ENCODE measurements at regions not wholly inside any gene's neighbourhood (a gene's known extent, or its start where the extent isn't known, plus 50 kb on each side); places are given as distances from the start of the nearest gene placed in this dataset.

DNA sequence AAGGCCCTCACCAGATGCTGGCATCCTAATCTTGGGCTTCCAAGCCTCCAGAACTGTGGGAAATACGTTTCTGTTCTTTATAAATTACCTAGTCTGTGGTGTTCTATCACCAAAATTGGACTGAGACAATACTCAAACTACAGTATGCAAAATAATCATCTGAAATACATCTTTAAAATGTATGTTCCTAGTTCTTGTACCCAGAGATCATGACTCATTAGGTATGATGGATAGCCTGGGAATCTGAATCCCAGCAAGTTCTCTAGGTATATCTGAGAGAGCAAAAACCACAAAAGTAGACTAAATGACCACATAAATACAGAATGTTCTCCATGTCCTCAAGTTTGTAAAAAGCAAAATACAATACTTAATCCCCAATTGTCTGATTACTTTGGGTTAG, 166.3 kb downstream of the YIPF5 start:
- ATAC-seq, result no peak
- H3K36me3 Mint-ChIP-seq, result no peaks in the 10 kb centered on the region
- WGBS (ENCODE audit: insufficient coverage), result no CpG with 5 or more reads among the region's 1 CpG
- no peak overlapping the region for H3K27ac ChIP-seq (ENCODE audit: low read length)
- H3K9me3 ChIP-seq (ENCODE audit: control insufficient read depth, insufficient read depth, low read length), result no peaks in the 10 kb centered on the region
- no peaks in the 10 kb centered on the region for H3K4me1 ChIP-seq (ENCODE audit: control insufficient read depth, insufficient read depth, low read length)
- no peak overlapping the region for H3K27ac Mint-ChIP-seq
- H3K36me3 ChIP-seq (ENCODE audit: control insufficient read depth, insufficient read depth, low read length), result no peaks in the 10 kb centered on the region
- no peaks in the 10 kb centered on the region for H3K4me1 Mint-ChIP-seq
- peaks cover 9 to 29% of the 10 kb centered on the region in 2 donors for H3K27me3 Mint-ChIP-seq (ENCODE audit: low read depth in 2 of 2)
- TF ChIP-seq, protein P1, sequence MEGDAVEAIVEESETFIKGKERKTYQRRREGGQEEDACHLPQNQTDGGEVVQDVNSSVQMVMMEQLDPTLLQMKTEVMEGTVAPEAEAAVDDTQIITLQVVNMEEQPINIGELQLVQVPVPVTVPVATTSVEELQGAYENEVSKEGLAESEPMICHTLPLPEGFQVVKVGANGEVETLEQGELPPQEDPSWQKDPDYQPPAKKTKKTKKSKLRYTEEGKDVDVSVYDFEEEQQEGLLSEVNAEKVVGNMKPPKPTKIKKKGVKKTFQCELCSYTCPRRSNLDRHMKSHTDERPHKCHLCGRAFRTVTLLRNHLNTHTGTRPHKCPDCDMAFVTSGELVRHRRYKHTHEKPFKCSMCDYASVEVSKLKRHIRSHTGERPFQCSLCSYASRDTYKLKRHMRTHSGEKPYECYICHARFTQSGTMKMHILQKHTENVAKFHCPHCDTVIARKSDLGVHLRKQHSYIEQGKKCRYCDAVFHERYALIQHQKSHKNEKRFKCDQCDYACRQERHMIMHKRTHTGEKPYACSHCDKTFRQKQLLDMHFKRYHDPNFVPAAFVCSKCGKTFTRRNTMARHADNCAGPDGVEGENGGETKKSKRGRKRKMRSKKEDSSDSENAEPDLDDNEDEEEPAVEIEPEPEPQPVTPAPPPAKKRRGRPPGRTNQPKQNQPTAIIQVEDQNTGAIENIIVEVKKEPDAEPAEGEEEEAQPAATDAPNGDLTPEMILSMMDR (IDR thresholded peaks at IDR 0.05), result no peak
- intact Hi-C loops (cut with micrococcal nuclease), result no loop called here
- no peak for DNase-seq
- H3K27me3 ChIP-seq (ENCODE audit: control insufficient read depth, insufficient read depth, low read length), result no peaks in the 10 kb centered on the region
- no peaks in the 10 kb centered on the region for H3K9me3 Mint-ChIP-seq
- H3K4me3 ChIP-seq (ENCODE audit: low read length), result no peak overlapping the region
- H3K4me3 Mint-ChIP-seq, result no peak overlapping the region

GRCh38 chr5:144004751-144005150, 165.7 kb downstream of the YIPF5 start:
- Mint-ChIP-seq H3K4me3 (no peak overlapping the region), H3K27ac (no peak overlapping the region)

GRCh38 chr5:144009116-144009515, 161.3 kb downstream of the YIPF5 start:
- no peaks in the 10 kb centered on the region for H3K36me3 ChIP-seq (ENCODE audit: control insufficient read depth, insufficient read depth, low read length)
- H3K9me3 Mint-ChIP-seq, result peaks cover 0 to under 1% of the 10 kb centered on the region in 2 donors
- no peaks in the 10 kb centered on the region for H3K27me3 ChIP-seq (ENCODE audit: control insufficient read depth, insufficient read depth, low read length)
- no peak overlapping the region for H3K4me3 ChIP-seq (ENCODE audit: low read length)
- no peak overlapping the region for H3K27ac ChIP-seq (ENCODE audit: low read length)
- TF ChIP-seq, protein P1 (IDR thresholded peaks at IDR 0.05), result no peak
- no peak overlapping the region for H3K4me3 Mint-ChIP-seq
- H3K4me1 ChIP-seq (ENCODE audit: control insufficient read depth, insufficient read depth, low read length), result no peaks in the 10 kb centered on the region
- no peaks in the 10 kb centered on the region for H3K36me3 Mint-ChIP-seq
- no peak for ATAC-seq
- peaks cover under 1% of the 10 kb centered on the region for H3K9me3 ChIP-seq (ENCODE audit: control insufficient read depth, insufficient read depth, low read length)
- no peak for DNase-seq
- H3K27me3 Mint-ChIP-seq (ENCODE audit: low read depth in 2 of 2), result peaks cover 9 to 41% of the 10 kb centered on the region in 2 donors
- intact Hi-C loops (cut with micrococcal nuclease), result no loop called here
- no peaks in the 10 kb centered on the region for H3K4me1 Mint-ChIP-seq
- no peak overlapping the region for H3K27ac Mint-ChIP-seq

More at GRCh38 chr5:144004751-144005150, 165.7 kb downstream of the YIPF5 start:
- Mint-ChIP-seq H3K9me3 (no peaks in the 10 kb centered on the region), H3K27me3 (ENCODE audit: low read depth in 2 of 2) (peaks cover 9 to 29% of the 10 kb centered on the region in 2 donors), H3K36me3 (no peaks in the 10 kb centered on the region), H3K4me1 (no peaks in the 10 kb centered on the region)
- Histone ChIP-seq H3K4me3 (ENCODE audit: low read length) (no peak overlapping the region), H3K4me1 (ENCODE audit: control insufficient read depth, insufficient read depth, low read length) (no peaks in the 10 kb centered on the region), H3K9me3 (ENCODE audit: control insufficient read depth, insufficient read depth, low read length) (no peaks in the 10 kb centered on the region), H3K36me3 (ENCODE audit: control insufficient read depth, insufficient read depth, low read length) (no peaks in the 10 kb centered on the region), H3K27ac (ENCODE audit: low read length) (no peak overlapping the region), H3K27me3 (ENCODE audit: control insufficient read depth, insufficient read depth, low read length) (no peaks in the 10 kb centered on the region)
- DNase-seq (no peak), ATAC-seq (no peak)
- TF ChIP-seq, protein P1 (IDR thresholded peaks at IDR 0.05), result no peak
- 100% methylated on average over 1 of the region's 1 CpG for WGBS (ENCODE audit: insufficient coverage)
- intact Hi-C loops (cut with micrococcal nuclease), result no loop called here

GRCh38 chr5:144011388-144011787, 159.1 kb downstream of the YIPF5 start:
- H3K4me3 Mint-ChIP-seq, result no peak overlapping the region
- DNase-seq (no peak), ATAC-seq (no peak)
- Histone ChIP-seq H3K27me3 (ENCODE audit: control insufficient read depth, insufficient read depth, low read length) (no peaks in the 10 kb centered on the region), H3K27ac (ENCODE audit: low read length) (no peak overlapping the region), H3K4me3 (ENCODE audit: low read length) (no peak overlapping the region), H3K36me3 (ENCODE audit: control insufficient read depth, insufficient read depth, low read length) (no peaks in the 10 kb centered on the region), H3K4me1 (ENCODE audit: control insufficient read depth, insufficient read depth, low read length) (no peaks in the 10 kb centered on the region), H3K9me3 (ENCODE audit: control insufficient read depth, insufficient read depth, low read length) (peaks cover 2% of the 10 kb centered on the region)
- H3K27ac Mint-ChIP-seq, result no peak overlapping the region
- peaks cover 9 to 41% of the 10 kb centered on the region in 2 donors for H3K27me3 Mint-ChIP-seq (ENCODE audit: low read depth in 2 of 2)
- peaks cover 0 to 2% of the 10 kb centered on the region in 2 donors for H3K9me3 Mint-ChIP-seq
- no peaks in the 10 kb centered on the region for H3K36me3 Mint-ChIP-seq
- intact Hi-C loops (cut with micrococcal nuclease), result no loop called here
- H3K4me1 Mint-ChIP-seq, result no peaks in the 10 kb centered on the region
- TF ChIP-seq, protein P1 (IDR thresholded peaks at IDR 0.05), result no peak

All from natural killer cell (primary cell).